HG03432 (cell line): ENCODE measurements at regions not wholly inside any gene's neighbourhood (a gene's known extent, or its start where the extent isn't known, plus 50 kb on each side); places are given as distances from the start of the nearest gene placed in this dataset.

Experiments used
- ATAC-seq: cut with Tn5 transposase; IDR thresholded peaks from one replicate; pipeline ENCODE4 v1.9.1; 2021; ENCODE audit warnings: mild to moderate bottlenecking, moderate library complexity; ENCODE audit not compliant: unreplicated experiment

- no peak for ATAC-seq
Measured at GRCh38 chr10:78931321-78932053, 137.3 kb upstream of the ZMIZ1 start.

DNA sequence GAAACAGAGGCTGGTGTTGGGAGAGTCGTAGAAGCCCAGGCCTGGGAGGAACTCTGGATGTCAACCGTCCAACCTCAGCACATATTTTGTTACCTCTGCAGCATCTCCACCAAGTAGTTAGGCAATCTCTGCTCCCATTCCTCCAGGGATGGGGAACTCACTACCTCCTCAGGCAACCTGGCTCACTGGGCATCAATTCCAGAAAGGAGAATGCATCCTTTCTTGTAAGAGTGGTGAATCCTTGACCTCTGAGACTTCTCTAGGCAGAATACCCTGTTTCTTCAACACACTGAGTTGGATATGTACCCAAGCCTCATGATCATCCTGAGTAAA lies 136.7 kb upstream of the ZMIZ1 start:
- ATAC-seq: no peak

DNA sequence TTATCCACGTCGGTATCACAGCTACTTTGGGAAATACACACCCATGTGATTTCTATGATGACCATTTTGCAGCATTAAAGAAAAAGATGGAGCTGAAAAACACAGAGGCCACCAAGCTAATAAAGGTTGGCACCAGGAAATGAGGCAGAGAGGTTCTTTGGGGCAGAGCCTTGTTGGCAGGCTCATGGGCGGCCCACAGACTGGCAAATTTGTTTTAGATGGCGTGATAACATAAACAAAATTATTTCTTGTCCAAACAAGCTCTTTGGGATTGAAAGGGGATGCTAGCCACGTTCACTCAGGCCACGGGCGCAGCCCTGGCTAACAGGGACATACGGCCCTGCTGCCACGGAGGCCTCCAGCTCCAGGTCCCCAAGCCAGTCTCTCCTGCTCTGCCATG lies 135.9 kb upstream of the ZMIZ1 start:
- no peak for ATAC-seq

GRCh38 chr10:78933828-78934531 lies 134.8 kb upstream of the ZMIZ1 start:
- ATAC-seq: no peak

DNA sequence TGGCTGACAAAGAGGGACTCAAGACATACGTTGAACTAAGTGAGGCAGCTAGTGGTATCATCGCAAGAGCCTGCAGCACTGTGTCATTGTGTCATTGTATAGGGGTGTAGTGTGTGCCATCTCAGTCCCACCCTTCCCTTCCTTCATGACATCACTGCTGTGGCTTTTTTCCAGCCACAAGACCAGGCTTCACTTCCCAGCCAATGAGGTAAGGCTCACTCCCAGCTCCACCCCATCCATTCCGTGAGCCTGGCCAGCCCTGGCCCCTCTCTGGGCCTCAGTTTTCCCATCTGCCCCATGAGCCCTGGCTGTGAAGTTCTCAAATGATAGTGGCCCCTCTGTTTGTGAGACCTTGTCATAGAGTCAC lies 134.3 kb upstream of the ZMIZ1 start:
- no peak for ATAC-seq

DNA sequence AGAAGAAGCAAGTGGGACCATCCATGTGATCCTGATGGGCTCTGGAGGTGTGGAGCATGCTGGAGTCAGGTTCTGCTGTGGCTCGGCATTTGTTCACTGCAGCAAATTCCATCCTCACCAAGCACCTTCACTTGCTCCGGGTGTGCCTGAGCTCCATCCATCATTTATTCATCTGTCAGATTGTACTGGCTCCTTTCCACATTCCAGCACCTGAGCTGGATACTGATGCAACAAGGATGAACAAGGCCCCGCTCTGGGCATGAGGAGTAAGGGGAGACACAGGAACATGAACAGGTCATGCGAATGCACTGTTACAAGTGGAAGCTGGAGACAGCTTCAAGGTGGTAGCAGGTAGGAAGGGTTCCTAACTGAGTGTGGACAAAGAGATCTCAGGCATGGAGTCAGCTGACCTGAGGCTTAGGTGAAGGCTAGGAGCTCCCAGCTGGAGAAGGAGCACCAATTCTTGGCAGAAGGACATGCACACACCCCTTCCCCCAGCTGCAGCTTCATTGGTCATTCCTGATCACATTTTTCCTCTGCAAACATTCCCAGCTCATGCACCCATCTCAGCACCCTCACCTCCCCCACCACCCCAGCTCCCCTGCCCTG lies 133.7 kb upstream of the ZMIZ1 start:
- no peak for ATAC-seq

- no peak for ATAC-seq
Measured at GRCh38 chr10:78935697-78936407, 132.9 kb upstream of the ZMIZ1 start.

GRCh38 chr10:78936412-78937342 lies 132.1 kb upstream of the ZMIZ1 start:
- no peak for ATAC-seq

GRCh38 chr10:78937393-78937792 lies 131.4 kb upstream of the ZMIZ1 start:
- no peak for ATAC-seq

GRCh38 chr10:78937800-78938694 lies 130.7 kb upstream of the ZMIZ1 start:
- ATAC-seq: no peak

DNA sequence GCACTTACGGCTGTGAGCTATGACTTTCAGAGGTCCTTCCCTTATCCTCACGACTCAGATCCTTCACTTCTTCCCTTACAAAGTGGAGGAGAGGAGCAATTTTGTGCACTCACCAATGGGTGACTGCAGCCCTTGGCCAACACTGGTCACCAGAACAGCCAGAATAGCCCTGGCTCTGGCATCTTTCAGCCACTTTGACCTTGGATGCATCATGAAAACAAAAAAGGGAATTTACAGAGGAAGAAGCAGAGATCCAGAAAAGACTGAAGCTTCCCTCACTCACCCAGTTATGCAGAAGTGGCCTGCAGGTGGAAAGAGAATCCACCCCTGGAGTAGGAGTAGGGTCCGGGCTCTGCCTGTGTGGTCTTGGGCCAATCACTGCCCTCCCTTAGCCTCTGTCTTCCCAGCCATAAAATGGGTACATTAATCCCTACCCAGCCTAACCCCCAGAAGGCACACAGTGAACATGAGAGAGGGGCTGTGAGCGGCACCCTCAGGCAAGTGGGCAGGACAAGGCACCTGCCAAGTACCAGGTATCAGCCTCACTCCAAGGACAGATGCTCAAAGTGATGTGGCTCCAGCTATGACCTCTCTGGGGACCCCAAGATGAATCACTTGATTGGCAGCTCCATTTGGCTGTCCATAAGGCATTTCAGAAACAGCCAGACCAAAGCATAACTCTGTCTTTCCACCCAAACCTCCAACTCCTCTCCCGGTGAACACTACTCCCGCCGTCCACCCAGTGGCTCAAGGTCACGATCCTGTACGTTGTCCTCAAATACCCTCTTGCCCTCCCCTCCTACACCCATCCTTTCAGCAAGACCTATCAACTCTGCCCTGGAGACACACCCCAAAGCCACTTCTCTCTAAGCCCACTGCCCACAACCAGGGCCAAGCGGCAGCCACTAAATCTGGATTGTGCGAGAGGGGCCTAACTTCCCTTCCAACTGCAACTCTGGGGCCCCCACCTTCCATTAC lies 129.8 kb upstream of the ZMIZ1 start:
- no peak for ATAC-seq

DNA sequence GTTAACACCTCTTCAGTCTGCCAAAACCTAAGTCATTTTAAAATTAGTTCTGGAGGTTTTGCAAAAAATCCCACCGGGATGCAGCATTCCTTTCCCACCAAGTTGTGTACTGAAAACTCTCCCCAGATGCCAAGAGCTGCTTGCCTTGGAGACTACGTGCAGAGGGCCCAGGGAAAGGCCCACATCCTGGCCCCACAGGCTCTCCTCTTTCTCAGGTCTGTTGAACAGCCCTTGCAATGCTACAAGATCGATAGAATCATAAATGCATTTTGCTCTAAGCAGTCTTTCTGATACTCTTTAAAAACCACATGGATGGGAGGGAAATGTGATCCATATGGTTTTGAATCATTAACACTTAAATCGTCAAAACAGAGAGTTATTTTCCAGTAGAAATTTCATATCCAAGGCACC lies 126.7 kb upstream of the ZMIZ1 start:
- ATAC-seq: no peak

DNA sequence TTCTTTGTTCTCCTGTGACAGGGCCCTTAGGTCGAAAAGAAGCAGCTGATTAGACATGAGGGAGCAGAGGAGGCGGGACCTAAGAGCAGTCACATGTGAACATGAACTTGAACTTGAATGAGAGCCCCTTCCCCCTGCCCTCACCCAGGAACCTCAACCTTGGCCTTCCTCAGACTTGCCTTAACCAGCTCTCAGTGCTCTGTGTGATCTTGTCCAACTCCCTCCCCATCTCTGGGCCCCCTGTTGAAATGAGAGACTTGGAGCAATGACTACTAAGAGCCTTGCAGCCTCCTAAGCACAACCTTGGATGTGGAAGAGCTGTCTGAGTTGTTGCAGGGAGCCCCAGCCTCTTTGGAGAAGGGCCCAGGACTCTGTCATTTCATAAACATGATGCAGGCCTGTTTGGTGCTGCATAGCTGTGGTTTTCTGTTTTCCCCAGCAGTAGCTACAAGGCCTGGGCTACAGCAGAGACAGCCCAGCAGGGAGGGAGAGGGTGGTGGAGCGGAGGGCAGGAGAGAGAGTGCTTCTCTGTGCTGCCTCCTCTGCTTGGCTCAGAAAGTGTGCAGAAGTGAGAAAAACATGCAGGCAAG lies 123.9 kb upstream of the ZMIZ1 start:
- no peak for ATAC-seq

- no peak for ATAC-seq
Measured at GRCh38 chr10:78945838-78946237, 122.9 kb upstream of the ZMIZ1 start.

DNA sequence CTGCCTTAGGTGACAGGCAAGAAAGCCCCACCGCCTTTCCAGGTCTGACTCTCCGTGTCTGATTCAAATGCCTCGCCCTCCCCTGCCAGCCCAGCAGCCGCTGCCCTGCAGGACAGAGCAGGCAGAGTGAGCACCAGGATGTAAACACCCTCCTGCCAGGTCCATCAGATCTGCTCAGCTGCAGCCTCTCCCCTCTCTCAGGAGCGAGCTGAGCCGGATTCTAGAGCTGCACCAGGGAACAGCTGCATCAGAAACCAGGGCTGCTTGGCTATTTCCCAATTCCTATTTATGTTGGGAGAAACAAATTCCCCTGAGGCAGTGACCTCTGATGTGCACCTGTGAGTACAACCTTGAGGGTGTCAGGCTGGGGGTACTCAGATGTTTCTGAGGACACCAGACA lies 121.5 kb upstream of the ZMIZ1 start:
- no peak for ATAC-seq

GRCh38 chr10:78947733-78948132 lies 121.0 kb upstream of the ZMIZ1 start:
- ATAC-seq: no peak

DNA sequence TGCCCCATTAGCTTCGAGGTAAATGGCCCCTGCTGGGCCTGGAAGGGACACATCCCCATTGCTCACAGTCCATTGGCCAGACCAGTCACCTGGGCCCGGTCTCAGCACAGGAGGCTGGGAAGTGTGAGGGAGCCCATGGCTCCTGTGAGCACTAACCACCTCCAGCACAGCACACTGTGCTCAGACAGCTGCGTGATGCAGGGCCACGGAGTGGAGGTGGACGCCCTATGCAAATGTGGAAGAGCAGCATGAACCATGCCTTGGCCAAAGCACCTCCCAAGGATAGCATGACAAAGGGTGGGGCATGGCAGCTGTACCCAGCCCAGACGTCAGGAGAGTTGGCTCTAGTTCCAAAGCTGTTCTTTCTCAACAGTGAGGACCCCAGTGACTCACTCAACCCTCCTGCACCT lies 120.1 kb upstream of the ZMIZ1 start:
- ATAC-seq: no peak
